ENCODE measurements at regions not wholly inside any gene's neighbourhood (a gene's known extent, or its start where the extent isn't known, plus 50 kb on each side); places are given as distances from the start of the nearest gene placed in this dataset.
A peak's percentile ranks its signal among the peaks of the same experiment; 100 is the strongest.
"Not testable (repeated sequence)": the region's sequence is repeated elsewhere in the genome, so short reads cannot be mapped to it uniquely, and the experiment has no call there.

- H3K27me3 ChIP-seq (ENCODE audit: control insufficient read depth, insufficient read depth, low read length), result no peaks in the 10 kb centered on the region
- H3K36me3 ChIP-seq (ENCODE audit: control insufficient read depth, insufficient read depth, low read length), result no peaks in the 10 kb centered on the region
- no peak overlapping the region for H3K9ac ChIP-seq (ENCODE audit: low read depth, low read length)
- H3K4me1 ChIP-seq (ENCODE audit: control insufficient read depth, insufficient read depth, low read length), result peaks cover 4% of the 10 kb centered on the region
- H3K9me3 ChIP-seq (ENCODE audit: control insufficient read depth, insufficient read depth, low read length), result no peaks in the 10 kb centered on the region
- H3K4me3 ChIP-seq (ENCODE audit: low read depth, low read length), result no peak overlapping the region
Measured at GRCh38 chr4:11072999-11073398, 355.7 kb downstream of the HS3ST1 start.

GRCh38 chr4:11072463-11072862 lies 356.2 kb downstream of the HS3ST1 start:
- Histone ChIP-seq H3K9ac (ENCODE audit: low read depth, low read length) (no peak overlapping the region), H3K4me1 (ENCODE audit: control insufficient read depth, insufficient read depth, low read length) (peaks cover 4% of the 10 kb centered on the region), H3K9me3 (ENCODE audit: control insufficient read depth, insufficient read depth, low read length) (no peaks in the 10 kb centered on the region), H3K36me3 (ENCODE audit: control insufficient read depth, insufficient read depth, low read length) (no peaks in the 10 kb centered on the region), H3K4me3 (ENCODE audit: low read depth, low read length) (no peak overlapping the region), H3K27me3 (ENCODE audit: control insufficient read depth, insufficient read depth, low read length) (peaks cover 2% of the 10 kb centered on the region)

DNA sequence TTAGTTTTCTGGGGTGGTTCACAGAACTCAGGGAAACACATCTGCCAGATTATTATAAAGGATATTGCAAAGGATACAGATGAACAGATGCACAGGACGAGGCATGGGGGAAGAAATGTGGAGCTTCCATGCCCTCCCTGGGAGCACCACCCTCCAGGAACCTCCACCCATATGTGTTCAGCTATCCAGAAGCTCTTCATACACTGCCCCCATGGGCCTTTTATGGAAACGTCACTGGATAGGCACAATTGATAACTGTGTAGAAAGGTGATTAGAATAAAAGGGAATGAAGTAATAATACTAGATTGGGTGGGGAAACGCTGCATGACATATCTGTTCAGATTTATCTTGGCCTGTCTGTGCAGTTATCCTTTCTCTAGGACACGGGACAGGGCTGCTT lies 357.9 kb downstream of the HS3ST1 start:
- Histone ChIP-seq H3K9me3 (ENCODE audit: control insufficient read depth, insufficient read depth, low read length) (no peaks in the 10 kb centered on the region), H3K4me1 (ENCODE audit: control insufficient read depth, insufficient read depth, low read length) (peaks cover 8% of the 10 kb centered on the region), H3K27me3 (ENCODE audit: control insufficient read depth, insufficient read depth, low read length) (peaks cover 4% of the 10 kb centered on the region), H3K9ac (ENCODE audit: low read depth, low read length) (no peak overlapping the region), H3K4me3 (ENCODE audit: low read depth, low read length) (no peak overlapping the region), H3K36me3 (ENCODE audit: control insufficient read depth, insufficient read depth, low read length) (no peaks in the 10 kb centered on the region)

DNA sequence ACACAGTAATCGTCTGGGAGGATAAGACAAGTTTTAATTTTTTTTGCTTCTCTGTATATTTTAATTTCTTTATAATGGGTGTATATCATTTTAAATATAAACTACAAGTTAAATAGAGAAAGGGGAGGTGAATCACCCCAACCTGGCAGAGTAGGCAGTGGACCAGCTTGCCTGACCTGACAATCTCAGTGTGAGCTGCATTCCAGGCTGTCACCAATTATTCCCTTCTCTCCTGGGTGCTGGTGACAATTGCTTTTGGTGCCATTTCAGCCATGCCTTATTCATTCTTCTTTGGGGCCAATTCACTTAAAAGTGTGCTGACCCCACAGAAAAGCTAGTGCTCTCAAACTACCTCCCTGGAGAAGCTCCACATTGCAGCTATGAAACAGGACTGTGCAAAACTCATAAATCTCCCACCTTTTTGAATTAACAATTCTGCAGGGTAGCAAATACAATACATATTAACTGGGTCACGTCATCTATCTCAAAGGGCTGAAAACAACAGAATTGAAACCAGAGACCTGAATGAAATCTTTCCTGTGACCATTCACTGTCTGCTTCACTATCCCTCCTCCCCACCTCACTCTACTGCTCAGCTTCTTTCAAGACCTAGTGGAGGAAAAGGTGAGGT lies 359.0 kb downstream of the HS3ST1 start:
- H3K9ac ChIP-seq (ENCODE audit: low read depth, low read length), result no peak overlapping the region
- H3K36me3 ChIP-seq (ENCODE audit: control insufficient read depth, insufficient read depth, low read length), result no peaks in the 10 kb centered on the region
- H3K9me3 ChIP-seq (ENCODE audit: control insufficient read depth, insufficient read depth, low read length), result no peaks in the 10 kb centered on the region
- peaks cover 8% of the 10 kb centered on the region for H3K4me1 ChIP-seq (ENCODE audit: control insufficient read depth, insufficient read depth, low read length)
- H3K27me3 ChIP-seq (ENCODE audit: control insufficient read depth, insufficient read depth, low read length), result peaks cover 4% of the 10 kb centered on the region
- H3K4me3 ChIP-seq (ENCODE audit: low read depth, low read length), result no peak overlapping the region

DNA sequence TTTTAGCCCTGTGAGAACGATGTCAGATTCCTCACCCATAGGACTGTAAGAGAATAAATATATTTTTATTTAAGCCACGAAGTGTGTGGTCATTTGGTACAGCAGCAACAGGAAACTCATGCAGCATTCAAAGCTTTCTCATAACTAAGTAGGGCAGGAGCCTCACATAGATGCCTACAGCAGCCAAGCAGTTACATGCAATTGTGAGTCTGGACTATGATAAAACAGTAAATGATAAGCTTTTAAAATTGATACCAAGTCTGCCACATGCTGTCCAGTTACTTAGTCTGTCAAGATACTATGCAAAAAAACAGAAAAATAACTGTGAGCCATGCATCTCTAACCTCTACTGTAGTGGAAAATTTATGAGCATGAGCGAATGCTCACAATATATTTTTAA lies 359.6 kb downstream of the HS3ST1 start:
- Histone ChIP-seq H3K36me3 (ENCODE audit: control insufficient read depth, insufficient read depth, low read length) (no peaks in the 10 kb centered on the region), H3K9me3 (ENCODE audit: control insufficient read depth, insufficient read depth, low read length) (no peaks in the 10 kb centered on the region), H3K9ac (ENCODE audit: low read depth, low read length) (no peak overlapping the region), H3K27me3 (ENCODE audit: control insufficient read depth, insufficient read depth, low read length) (peaks cover 4% of the 10 kb centered on the region), H3K4me1 (ENCODE audit: control insufficient read depth, insufficient read depth, low read length) (peaks cover 8% of the 10 kb centered on the region), H3K4me3 (ENCODE audit: low read depth, low read length) (no peak overlapping the region)

DNA sequence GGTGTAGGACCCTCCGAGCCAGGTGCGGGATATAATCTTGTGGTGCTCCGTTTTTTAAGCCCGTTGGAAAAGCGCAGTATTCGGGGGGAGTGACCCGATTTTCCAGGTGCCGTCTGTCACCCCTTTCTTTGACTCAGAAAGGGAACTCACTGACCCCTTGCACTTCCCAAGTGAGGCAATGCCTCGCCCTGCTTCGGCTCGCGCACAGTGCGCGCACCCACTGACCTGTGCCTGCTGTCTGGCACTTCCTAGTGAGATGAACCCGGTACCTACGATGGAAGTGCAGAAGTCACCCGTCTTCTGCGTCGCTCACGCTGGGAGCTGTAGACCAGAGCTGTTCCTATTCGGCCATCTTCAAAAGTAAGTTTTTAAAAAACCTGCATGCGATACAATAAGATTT lies 362.1 kb downstream of the HS3ST1 start:
- peak overlapping the region; percentile 42 for H3K4me3 ChIP-seq (ENCODE audit: low read depth, low read length)
- H3K36me3 ChIP-seq (ENCODE audit: control insufficient read depth, insufficient read depth, low read length), result not testable (repeated sequence)

DNA sequence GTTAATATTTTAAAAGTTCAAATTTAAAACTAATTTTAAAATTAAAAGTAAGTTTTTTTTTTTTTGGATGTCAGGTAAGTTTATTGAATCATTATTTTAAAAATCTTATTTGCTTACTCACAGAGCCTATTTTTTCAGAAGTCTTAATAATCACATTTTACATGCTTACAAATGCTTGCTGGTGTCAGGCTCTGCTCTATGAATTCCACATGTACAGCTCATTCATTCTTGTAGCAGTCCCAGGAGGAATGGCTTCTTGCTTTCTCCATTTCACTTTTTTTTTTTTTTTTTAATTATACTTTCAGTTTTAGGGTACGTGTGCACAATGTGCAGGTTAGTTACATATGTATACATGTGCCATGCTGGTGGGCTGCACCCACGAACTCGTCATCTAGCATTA lies 368.1 kb downstream of the HS3ST1 start:
- not testable (repeated sequence) for H3K9me3 ChIP-seq (ENCODE audit: control insufficient read depth, insufficient read depth, low read length); H3K36me3 ChIP-seq (ENCODE audit: control insufficient read depth, insufficient read depth, low read length); H3K4me1 ChIP-seq (ENCODE audit: control insufficient read depth, insufficient read depth, low read length); H3K9ac ChIP-seq (ENCODE audit: low read depth, low read length); H3K4me3 ChIP-seq (ENCODE audit: low read depth, low read length); H3K27me3 ChIP-seq (ENCODE audit: control insufficient read depth, insufficient read depth, low read length)

More for the DNA sequence above, 362.1 kb downstream of the HS3ST1 start:
- H3K9me3 ChIP-seq (ENCODE audit: control insufficient read depth, insufficient read depth, low read length); H3K4me1 ChIP-seq (ENCODE audit: control insufficient read depth, insufficient read depth, low read length); H3K27me3 ChIP-seq (ENCODE audit: control insufficient read depth, insufficient read depth, low read length): not testable (repeated sequence)
- H3K9ac ChIP-seq (ENCODE audit: low read depth, low read length), result peak overlapping the region; percentile 65

GRCh38 chr4:11054937-11055336 lies 370.4 kb upstream of the CLNK start:
- not testable (repeated sequence) for H3K9ac ChIP-seq (ENCODE audit: low read depth, low read length); H3K4me3 ChIP-seq (ENCODE audit: low read depth, low read length); H3K4me1 ChIP-seq (ENCODE audit: control insufficient read depth, insufficient read depth, low read length); H3K27me3 ChIP-seq (ENCODE audit: control insufficient read depth, insufficient read depth, low read length); H3K36me3 ChIP-seq (ENCODE audit: control insufficient read depth, insufficient read depth, low read length); H3K9me3 ChIP-seq (ENCODE audit: control insufficient read depth, insufficient read depth, low read length)

DNA sequence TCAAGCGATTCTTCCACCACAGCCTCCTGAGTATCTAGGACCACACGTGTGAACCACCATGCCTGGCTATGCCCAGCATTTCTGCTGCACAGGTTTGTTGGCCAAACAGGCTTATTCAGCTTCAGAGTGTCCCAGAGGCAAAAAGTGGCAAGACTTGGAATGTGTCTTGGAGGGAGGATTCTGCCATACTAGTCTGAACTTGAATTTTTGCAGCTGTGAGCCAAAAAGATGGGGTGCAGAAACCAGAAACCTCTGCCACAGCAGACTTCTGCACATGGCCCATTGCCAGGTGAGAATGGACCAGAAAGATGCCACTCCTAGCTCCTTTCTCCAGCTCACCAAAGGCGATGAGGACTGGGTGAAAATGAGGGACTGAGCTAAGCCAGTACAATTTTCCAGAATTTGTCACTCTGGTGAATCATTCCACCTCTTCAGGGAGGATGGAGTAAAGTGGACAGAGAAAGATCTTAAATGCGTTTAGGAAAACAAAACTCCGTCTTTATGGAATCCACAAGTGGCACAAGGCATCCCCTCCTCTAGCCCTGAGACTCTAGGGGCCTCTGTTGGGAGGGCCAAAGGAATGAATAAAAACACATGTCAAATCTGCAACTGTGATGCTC lies 369.1 kb upstream of the CLNK start:
- no peaks in the 10 kb centered on the region for H3K4me1 ChIP-seq (ENCODE audit: control insufficient read depth, insufficient read depth, low read length)
- no peaks in the 10 kb centered on the region for H3K36me3 ChIP-seq (ENCODE audit: control insufficient read depth, insufficient read depth, low read length)
- no peaks in the 10 kb centered on the region for H3K9me3 ChIP-seq (ENCODE audit: control insufficient read depth, insufficient read depth, low read length)
- H3K4me3 ChIP-seq (ENCODE audit: low read depth, low read length), result no peak overlapping the region
- no peak overlapping the region for H3K9ac ChIP-seq (ENCODE audit: low read depth, low read length)
- no peaks in the 10 kb centered on the region for H3K27me3 ChIP-seq (ENCODE audit: control insufficient read depth, insufficient read depth, low read length)

- no peaks in the 10 kb centered on the region for H3K4me1 ChIP-seq (ENCODE audit: control insufficient read depth, insufficient read depth, low read length)
- H3K9ac ChIP-seq (ENCODE audit: low read depth, low read length), result no peak overlapping the region
- no peak overlapping the region for H3K4me3 ChIP-seq (ENCODE audit: low read depth, low read length)
- no peaks in the 10 kb centered on the region for H3K36me3 ChIP-seq (ENCODE audit: control insufficient read depth, insufficient read depth, low read length)
- H3K9me3 ChIP-seq (ENCODE audit: control insufficient read depth, insufficient read depth, low read length), result no peaks in the 10 kb centered on the region
- no peaks in the 10 kb centered on the region for H3K27me3 ChIP-seq (ENCODE audit: control insufficient read depth, insufficient read depth, low read length)
Measured at GRCh38 chr4:11051181-11051580, 366.6 kb upstream of the CLNK start.

GRCh38 chr4:11050766-11051165 lies 366.2 kb upstream of the CLNK start:
- no peaks in the 10 kb centered on the region for H3K4me1 ChIP-seq (ENCODE audit: control insufficient read depth, insufficient read depth, low read length)
- H3K9ac ChIP-seq (ENCODE audit: low read depth, low read length), result no peak overlapping the region
- no peak overlapping the region for H3K4me3 ChIP-seq (ENCODE audit: low read depth, low read length)
- H3K9me3 ChIP-seq (ENCODE audit: control insufficient read depth, insufficient read depth, low read length), result no peaks in the 10 kb centered on the region
- H3K27me3 ChIP-seq (ENCODE audit: control insufficient read depth, insufficient read depth, low read length), result no peaks in the 10 kb centered on the region
- H3K36me3 ChIP-seq (ENCODE audit: control insufficient read depth, insufficient read depth, low read length), result no peaks in the 10 kb centered on the region

DNA sequence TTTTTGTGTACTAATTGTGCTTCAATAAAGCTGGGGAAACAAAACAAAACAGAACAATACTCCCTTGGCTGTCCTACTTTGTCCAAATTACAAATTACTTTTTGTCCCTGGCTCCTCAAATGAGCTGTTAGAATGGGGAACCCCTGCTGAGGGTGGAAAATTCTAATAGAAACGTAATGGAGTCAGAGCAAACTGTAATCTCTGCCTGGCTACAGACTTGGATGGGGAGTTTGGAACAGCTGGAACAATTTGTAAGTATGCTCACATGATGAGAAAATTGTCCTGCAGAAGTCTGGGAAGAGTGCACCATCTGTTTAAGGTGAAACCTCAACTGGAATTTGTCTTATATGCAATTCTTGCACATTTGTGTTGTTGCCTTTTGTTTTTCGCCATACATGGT lies 364.4 kb upstream of the CLNK start:
- H3K9me3 ChIP-seq (ENCODE audit: control insufficient read depth, insufficient read depth, low read length), result no peaks in the 10 kb centered on the region
- no peak overlapping the region for H3K9ac ChIP-seq (ENCODE audit: low read depth, low read length)
- no peaks in the 10 kb centered on the region for H3K27me3 ChIP-seq (ENCODE audit: control insufficient read depth, insufficient read depth, low read length)
- no peaks in the 10 kb centered on the region for H3K4me1 ChIP-seq (ENCODE audit: control insufficient read depth, insufficient read depth, low read length)
- no peak overlapping the region for H3K4me3 ChIP-seq (ENCODE audit: low read depth, low read length)
- no peaks in the 10 kb centered on the region for H3K36me3 ChIP-seq (ENCODE audit: control insufficient read depth, insufficient read depth, low read length)

Measured in iPS-15b (cell line).